GM18520 (cell line): ENCODE measurements at regions not wholly inside any gene's neighbourhood (a gene's known extent, or its start where the extent isn't known, plus 50 kb on each side); places are given as distances from the start of the nearest gene placed in this dataset.

ENCODE experiments used
- ATAC-seq: cut with Tn5 transposase; IDR thresholded peaks from one replicate; pipeline ENCODE4 v1.9.1; 2021; ENCODE audit not compliant: unreplicated experiment

- no peak for ATAC-seq
Measured at GRCh38 chr16:85356157-85356556, 243.9 kb upstream of the CIBAR2 start.

DNA sequence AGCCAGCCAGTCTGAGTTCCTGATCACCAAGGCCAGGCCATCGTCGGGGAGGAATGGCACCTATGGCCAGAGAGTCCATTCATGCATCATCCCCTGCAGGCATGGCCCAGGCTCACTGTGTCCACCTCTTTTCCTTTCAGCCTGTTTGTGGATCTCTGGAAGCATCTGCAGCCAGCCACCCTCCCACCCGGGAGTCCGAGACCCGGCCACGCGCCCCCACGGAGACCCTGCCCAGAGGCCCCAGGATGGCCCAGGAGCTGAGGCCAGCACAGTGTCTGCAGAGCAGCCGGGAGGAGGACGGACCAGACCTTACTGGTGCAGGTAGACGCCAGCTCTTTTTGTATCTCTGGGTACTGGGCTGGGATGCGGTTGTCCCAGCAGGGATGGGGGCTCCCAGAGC lies 245.1 kb upstream of the CIBAR2 start:
- no peak for ATAC-seq

DNA sequence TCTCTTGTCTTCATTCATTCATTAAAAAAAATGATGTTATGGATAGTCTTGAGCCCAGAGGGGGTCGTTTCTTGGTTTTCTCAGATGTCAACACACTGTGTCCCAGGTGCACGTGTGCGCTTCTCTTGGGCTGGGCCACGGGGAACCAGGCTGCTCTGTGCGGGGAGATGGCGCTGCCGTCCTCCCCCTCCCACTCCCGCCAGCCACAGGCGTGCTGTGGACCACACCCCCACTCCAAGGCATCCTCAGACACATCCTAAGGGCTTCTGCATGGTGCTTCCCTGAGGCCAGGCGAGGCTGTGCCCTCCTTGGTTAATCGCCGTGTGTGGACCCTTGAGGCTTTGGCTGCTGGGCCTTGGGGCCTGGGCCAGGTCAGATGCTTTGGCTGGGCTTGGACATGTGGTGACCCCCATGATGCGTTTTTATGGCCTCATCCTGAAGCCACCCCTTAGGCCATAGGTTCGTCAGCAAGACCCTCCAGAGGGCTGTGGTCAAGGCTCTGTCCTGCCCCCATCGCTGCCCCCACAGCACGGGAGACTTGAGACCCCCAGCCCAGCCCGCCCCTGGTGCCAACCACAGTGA lies 245.7 kb upstream of the CIBAR2 start:
- ATAC-seq = no peak

GRCh38 chr16:85358704-85359146 lies 246.5 kb upstream of the CIBAR2 start:
- ATAC-seq = no peak

DNA sequence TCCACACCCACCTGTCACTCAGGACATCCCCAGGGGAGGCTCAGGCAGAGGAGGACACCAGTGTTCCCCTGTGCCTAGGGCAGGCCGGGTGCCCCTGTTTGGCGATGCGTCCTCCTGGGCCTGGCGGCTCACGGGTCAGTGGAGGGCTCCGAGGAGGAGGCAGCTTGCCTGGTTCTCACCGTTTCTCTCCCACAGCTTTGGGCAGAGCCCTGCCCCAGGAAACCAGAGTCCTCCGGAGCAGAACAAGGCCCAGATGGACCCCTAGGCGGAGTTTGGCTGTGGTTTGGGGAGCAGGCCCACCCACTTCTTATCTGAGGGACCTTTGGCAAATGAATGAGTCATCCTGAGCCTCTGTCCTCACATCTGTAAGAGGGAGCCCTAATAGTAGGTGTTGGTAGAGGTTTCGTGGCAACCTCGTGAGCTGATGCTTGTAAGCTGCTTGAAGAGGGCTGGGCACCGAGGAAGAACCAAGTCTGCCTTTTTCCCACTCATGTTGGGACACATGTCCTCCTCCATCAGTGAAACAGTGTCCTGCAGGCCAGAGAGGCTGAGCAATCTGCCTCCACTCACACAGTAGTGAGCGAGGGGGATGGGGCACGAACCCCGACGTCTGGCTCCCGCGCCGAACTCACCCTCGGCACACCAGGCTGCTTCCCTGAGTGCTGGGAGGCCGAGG lies 247.0 kb upstream of the CIBAR2 start:
- ATAC-seq = no peak

DNA sequence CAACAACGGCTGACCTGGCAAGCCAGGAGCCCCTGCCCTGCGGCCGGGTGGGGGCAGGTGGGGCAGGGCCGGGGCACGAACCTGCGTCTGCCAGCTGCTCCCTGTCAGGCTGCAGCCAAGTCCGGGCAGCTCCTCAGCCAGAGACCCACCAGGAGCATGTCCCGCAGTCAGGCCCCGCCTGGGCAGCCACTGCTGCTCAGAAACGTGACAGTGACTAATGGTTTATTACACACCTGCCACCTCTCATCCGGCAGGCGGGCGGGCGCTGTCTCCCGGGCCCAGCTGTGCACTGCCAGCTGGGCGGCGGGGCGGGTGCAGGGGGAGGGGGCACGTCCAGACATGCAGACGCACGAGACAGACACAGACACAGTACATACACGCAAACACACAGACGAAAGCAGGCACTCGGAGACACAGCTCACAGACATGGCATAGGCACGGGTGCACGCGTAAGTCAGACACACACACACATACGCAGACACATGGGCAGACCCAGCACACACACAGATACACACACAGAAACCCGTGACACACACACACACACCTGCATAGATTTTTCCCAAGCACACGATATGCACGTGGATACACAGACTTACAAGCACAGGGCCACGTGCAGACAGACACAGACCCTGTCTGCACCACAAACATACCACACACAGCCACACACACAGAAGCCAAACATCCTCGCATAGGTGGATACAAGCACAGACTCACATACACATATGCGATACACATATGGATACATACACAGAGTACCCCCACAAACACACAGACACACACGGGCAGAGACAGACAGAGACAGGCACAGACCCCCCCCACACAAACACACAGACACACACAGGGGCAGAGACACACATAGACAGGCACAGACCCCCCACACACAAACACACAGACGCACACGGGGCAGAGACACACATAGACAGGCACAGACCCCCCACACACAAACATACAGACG lies 248.3 kb upstream of the CIBAR2 start:
- no peak for ATAC-seq

GRCh38 chr16:85361441-85362118 lies 249.3 kb upstream of the CIBAR2 start:
- ATAC-seq = no peak

GRCh38 chr16:85362443-85362842 lies 250.2 kb upstream of the CIBAR2 start:
- no peak for ATAC-seq

- ATAC-seq = no peak
Measured at GRCh38 chr16:85363427-85363826, 249.7 kb upstream of the GSE1 start.

DNA sequence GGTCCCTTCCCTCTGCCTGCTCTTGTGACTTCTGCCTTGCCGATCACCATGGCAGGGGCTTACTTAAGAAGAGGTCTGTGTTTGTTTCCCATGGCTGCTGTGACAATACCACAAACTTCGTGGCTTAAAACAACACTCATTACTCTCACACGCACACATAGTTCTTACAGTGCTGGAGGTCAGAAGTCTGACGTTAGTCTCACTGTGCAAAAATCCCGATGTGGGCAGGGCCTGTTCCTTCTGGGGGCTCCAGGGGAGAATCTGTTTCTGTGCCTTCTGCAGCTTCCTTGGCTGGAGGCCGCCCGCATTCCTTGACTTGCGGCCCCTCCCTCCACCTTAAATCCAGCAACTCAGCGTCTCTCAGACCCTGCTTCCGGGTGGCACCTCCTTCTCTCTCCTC lies 249.2 kb upstream of the GSE1 start:
- no peak for ATAC-seq

GRCh38 chr16:85364323-85365040 lies 248.6 kb upstream of the GSE1 start:
- no peak for ATAC-seq

- ATAC-seq = no peak
Measured at GRCh38 chr16:85365120-85365519, 248.0 kb upstream of the GSE1 start.

GRCh38 chr16:85366031-85366763 lies 246.9 kb upstream of the GSE1 start:
- no peak for ATAC-seq

DNA sequence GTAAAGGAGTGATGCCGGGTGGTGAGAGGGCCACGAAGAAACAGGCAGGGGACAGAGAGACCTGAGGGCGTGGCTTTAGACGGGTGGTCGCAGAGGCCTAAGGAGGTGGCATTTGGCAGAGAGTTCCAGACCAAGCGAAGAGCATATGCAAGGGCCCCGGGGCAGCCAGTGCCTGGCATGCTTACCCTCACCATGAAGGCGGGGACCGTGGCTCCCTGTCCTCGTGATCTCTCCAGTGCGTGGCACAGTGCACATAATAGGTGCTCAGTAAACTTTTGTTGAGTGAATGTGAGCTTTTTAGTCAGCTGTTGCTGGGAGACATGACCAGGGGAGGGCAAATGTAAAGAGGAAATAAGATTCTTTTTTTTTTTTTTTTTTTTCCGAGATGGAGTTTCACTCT lies 245.6 kb upstream of the GSE1 start:
- no peak for ATAC-seq

- no peak for ATAC-seq
Measured at GRCh38 chr16:85369060-85369459, 244.1 kb upstream of the GSE1 start.

GRCh38 chr16:85369741-85370528 lies 243.2 kb upstream of the GSE1 start:
- ATAC-seq = no peak

- ATAC-seq = no peak
Measured at GRCh38 chr16:85370543-85370880, 242.6 kb upstream of the GSE1 start.

GRCh38 chr16:85370881-85371651 lies 242.1 kb upstream of the GSE1 start:
- ATAC-seq = no peak

GRCh38 chr16:85371948-85372347 lies 241.2 kb upstream of the GSE1 start:
- no peak for ATAC-seq
